ENCODE measurements at regions not wholly inside any gene's neighbourhood (a gene's known extent, or its start where the extent isn't known, plus 50 kb on each side); places are given as distances from the start of the nearest gene placed in this dataset.

DNA sequence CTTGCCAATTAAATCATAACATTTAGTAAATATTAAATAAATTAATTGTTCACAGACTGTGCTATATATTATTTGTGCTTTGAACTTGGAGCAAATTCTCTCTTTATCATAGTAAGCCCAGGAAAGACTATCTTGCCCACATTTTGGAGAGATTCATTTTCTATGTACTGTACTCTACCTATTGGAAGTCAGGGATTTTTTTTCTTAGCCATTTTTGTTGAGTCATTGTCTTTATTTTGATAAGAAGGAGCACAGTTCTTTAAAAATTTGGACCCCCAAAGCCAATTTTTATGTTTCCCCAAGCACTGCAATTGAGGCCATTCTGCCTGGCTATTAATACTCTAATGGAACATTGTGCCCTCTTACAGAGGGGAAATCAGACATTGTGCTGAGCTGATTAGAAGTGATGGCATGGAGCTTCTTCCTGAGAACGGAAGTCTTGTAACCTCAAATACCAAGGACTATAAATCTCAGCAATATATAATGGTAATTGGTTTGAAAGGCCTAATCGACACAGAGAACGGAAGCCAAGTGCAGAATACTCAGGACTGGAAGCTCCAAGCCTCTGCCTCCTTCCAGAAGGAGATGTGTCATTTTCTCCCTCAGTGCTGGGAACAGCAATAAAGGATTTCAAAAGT lies 188.8 kb upstream of the PAPPA start:
- no peak for FAIRE-seq

DNA sequence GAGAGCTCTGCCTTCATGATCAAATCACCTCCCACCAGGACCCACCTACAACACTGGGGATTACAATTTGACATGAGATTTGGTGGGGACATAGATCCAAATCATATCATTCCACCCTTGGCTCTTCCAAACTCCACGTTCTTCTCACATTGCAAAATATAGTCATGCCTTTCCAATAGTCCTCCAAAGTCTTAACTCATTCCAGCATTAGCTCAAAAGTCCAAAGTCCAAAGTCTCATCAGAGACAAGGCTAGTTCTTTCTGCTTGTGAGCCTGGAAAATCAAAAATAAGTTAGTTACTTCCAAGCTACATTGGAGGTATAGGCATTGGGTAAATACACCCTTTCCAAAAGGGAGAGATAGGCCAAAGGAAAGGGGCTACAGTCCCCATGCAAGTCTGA lies 186.9 kb upstream of the PAPPA start:
- FAIRE-seq = no peak

DNA sequence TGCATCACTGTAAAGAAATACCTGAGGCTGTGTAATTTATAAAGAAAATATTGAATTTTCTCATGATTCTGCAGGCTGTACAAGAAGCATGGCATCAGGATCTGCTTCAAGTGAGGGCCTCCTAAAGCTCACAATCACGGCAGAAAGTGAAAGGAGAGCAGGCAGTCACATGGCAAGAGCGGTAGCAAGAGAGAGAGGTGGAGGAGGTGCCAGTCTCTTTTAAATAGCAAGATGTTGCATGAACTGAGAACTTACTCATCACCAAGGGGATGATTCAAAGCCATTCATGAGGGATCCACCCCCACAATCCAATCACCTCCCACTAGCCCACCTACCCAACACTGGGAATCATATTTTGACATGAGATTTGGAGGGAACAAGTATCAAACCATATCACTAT lies 184.5 kb upstream of the PAPPA start:
- FAIRE-seq = no peak

DNA sequence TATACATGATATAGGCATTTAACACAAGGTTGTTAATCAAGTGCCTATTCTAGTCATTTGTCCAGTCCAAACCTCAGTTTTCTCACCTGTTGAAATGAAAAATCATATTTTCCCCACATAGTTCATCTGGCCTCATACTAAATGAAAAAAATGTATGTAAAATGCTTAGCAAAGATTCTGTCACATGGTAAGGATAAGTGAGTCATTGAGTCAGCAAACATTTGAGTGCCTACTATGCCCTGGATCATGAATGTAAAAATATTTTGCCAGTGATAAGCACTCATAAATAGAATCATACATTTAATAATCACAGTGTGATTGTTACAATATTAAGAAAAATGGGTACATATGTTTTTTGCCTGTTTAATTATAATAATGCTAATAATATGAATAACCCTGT lies 181.2 kb upstream of the PAPPA start:
- no peak for FAIRE-seq

GRCh38 chr9:115972843-115973595 lies 180.6 kb upstream of the PAPPA start:
- FAIRE-seq = no peak

DNA sequence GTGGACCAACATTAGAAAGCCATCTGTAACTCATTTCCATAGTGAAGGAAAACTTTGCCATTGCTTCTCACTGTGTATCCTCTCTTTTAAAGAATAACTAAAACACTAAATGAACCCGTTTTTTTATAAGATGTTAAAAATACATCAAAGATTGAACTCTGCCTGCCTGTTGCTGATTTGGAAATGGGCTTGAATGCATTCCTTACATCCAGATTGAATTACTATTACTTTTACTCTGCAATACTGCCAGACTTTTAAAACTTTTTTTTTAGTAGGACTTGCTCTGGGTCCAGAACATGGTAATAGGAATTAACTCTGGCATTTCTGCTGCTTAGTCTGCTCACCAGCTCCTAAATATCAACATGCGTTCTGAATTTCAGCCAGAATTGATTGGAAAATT lies 176.8 kb upstream of the PAPPA start:
- FAIRE-seq = no peak

DNA sequence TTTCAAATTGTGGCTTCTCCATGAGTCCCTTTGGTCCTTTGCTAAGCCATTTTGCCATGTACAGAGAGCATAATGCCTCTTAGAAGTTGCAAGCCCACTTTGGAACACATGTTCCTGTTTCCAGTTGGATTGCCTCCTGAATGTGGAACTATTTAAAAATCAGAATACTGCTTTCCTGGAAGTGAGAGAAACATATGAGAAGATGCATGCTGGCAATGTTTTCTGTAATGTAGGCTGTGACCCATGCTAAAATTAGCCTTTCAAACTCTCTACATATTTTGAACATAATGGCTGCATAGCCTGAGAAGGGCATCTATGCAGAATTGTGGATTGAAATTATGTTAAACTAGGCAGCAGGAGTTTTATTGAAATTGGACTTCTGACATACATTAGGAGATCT lies 175.5 kb upstream of the PAPPA start:
- FAIRE-seq = no peak

DNA sequence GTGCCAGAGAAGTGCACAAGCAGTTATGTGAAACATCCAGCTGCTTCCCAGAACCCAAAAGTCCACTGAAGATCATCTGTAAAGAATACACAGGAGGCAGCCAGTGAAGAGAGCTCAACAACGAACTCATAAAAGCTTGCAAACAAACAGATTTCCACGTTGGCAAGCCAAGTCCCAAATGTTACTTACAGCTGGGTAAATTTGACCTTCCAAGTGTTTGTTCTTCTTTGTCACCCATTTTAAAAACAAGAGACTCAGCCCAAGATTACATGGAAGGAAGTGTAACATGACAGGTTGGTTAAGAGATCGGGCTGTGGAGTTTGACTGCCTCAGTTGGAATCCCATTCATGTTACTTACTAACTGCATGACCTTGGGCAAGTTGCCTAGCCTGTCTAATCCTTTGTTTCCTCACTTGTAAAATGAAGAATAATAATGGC lies 174.9 kb upstream of the PAPPA start:
- no peak for FAIRE-seq

- FAIRE-seq = no peak
Measured at GRCh38 chr9:115980054-115980453, 173.5 kb upstream of the PAPPA start.

DNA sequence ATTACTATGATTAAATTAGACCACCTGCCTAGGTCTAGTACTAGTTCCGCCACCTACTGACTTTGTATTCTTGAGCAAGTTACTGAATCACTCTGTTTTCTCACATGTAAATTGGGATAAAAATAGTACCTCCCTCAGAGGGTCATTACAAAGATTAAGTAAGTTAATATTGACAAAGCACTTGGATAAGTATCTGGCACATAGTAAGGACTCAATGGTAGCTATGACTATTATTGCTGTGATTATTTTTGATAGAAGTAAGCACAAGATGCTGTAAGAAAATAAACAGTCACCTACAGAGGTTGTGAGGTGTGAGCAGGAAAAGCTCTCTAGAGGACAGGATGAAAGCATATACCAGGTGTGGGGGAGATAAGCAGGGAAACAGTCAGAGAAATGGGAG lies 173.1 kb upstream of the PAPPA start:
- FAIRE-seq = no peak

DNA sequence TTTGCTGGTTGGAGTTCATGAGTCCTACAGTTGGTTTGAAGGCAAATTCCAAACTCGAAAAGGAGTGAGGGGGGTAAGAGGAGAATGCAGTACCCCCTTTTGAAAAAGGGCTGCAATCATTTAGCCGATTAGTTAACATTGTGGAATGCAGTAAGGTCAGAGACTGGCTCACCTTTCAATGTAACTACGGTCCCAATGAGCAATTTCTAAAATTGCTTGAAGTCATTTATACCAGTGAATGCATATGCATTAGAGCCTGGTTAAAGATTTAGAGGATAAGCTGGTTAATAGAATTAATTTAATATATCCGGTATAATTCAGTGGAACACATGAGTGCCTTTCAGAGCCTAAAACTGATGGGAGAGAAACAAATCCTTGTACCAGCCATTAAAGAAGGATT lies 172.6 kb upstream of the PAPPA start:
- FAIRE-seq = no peak

DNA sequence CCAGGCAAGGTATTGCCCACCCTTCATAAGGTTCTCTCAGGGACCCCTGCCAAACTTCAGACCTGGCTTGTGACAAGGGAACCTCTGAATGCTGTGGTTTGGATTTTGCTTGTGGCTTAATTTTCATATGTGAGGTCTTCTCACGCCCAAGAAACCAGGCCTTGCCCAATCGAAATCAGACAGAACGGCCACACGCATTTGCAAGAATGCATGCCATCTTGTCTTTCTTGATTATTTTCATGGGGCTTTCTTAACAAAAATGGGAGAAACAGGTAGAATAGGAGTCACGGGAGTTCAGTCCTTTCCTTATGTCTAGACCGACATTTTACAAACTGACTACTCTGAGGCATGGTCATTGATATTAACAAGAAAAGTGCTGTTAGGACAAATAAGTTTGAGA lies 170.2 kb upstream of the PAPPA start:
- no peak for FAIRE-seq

DNA sequence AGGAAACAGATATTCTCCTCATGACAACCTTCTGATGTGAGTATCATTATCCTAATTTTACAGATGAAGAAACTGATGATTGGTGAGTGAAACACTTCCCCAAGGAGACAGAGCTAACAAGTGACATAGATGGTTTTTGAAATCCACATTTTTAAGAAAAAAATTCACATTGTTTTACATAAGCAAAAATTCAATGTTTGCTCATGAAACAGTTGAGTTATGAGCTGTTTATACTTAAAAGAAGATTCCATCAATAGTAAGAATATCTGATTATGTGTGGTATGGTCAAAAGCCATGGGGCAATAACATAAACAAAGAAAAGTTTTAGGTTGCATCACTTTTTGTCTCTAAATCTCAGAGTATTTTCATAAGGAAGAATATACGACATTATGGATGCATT lies 167.9 kb upstream of the PAPPA start:
- FAIRE-seq = no peak

DNA sequence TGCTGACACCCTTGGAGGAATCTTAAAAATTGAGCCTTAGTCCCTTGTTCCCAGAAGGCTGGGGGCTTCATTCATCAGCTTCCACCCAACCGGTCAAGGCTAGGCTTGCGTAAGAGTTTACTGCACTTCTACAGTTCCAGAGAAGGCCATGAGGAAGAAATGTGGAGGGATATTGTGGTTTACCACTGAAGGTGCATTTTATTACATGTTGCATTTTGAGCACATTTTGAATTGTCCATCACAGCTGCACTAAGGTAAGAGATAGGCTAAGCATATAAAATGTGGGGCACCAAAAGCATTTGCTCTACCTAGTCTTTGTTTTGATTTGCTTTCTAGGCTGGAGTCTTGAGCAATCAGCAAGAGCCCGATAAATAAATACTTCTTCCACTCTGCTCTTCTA lies 167.1 kb upstream of the PAPPA start:
- no peak for FAIRE-seq

GRCh38 chr9:115988701-115989100 lies 164.9 kb upstream of the PAPPA start:
- no peak for FAIRE-seq

DNA sequence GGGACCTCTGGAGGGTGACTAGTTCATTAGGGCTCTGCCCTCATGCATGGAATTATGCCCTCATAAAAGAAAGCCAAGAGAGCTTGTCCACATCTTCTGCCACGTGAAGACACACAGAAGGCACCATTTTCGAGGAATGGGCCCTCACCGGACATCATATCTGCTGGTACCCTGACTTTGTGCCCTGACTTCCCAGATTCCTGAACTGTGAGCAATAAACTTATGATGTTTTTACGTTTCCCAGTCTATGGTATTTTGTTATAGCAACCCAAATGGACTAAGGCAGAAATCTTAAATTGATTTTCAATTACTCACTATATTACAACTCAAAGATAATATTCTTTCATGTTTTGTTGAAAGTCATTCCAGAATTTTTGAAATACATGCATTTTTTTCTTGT lies 163.8 kb upstream of the PAPPA start:
- FAIRE-seq = no peak

DNA sequence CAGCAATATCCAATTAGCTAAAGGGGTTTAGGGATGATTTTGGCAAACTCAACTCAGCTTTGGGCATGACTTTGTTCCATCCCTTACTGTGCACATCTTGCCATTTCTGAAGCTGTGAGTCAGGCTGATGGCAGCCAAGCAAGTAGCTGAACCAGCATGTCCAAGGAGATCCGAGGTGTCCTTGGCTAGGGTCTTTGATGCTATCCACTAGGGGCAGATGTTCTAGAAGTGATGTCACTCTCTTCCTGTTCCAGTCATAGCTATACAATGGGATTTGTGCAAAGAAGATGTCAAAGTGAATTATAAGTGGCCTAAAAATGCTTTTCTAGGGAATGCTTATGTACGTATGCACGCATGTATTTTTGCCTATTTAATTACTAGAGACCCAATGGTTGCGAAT lies 160.8 kb upstream of the PAPPA start:
- FAIRE-seq = no peak

DNA sequence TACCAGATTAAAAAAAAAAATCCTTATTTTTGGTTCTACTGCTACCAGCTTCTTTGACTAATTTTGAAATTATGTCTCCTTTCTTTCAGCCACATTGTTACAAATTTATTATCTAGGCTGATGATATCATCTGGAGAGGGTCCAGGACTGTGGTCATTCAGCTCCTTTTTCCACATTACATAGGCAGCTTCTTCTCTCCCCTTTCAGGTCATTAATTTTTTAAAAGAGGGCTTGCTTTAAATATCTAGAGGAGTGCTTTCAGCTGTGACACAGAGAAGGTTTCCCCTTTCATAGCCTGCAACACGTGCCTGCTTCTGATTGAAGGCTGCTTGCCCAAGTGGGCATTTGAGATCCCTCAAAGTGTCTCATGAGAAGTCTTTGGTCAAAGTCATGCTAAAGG lies 155.7 kb upstream of the PAPPA start:
- FAIRE-seq = no peak

DNA sequence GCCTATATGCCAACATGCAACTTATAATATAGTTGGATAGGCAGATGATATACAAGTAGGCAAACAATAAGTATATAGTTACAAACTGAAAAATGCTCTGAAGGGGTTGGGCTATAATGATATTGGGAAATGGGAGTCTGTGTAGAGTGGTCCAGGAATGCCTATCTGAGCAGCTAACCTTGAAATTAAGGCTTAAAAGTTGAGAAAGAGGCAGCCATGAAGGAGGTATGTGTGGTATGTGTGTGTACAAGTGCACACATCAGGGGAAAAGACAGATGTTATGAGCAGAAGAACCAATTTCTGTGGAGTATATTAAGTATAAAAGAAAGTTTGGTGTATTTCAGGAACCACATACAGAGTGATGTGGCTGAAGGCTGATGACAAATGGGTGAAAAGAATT lies 154.9 kb upstream of the PAPPA start:
- FAIRE-seq = no peak

DNA sequence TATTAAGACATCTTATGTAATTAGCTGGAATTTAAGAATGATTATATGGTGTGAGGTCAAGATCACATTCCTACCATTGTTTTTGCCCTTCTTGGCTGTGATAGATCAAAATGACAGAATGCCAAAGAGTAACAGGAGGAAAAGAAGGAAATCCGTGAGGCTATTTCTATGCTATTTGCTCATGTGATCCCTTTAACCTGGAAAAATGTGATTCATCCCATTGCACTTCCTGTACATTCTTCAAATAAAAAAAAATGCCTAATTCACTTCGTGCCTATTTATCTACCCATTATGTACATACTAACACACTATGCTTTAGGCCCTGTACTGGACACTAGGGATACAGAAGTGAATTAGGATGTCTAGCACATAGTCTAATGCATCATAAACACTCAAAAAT lies 154.1 kb upstream of the PAPPA start:
- FAIRE-seq = no peak

DNA sequence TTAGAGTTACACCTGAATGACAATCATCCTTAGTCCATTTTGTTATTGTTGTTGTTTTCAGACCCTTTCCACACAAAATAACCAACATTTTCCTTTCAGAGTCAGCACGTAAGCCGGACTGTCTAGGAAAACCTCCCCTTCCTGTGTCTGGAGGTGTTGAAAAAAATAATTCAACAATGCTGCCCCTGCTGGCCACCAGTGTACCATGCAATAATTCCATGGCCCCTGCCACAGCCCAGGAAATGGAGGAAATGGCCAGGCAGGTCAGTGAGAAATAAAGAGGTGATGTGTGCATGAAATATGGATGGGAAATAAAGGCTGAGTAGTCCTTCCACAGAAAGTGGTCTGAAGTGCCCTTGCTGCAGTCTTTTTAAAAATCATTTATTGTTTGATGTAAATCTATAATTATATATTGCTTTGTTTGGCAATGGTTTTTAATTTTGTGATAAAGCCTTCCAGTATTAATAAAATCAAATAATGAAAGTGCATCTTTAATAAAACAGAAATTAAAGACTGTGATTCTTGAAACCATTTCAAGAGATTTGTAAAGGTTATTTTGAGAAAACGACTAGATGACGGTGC lies 152.8 kb upstream of the PAPPA start:
- no peak for FAIRE-seq

DNA sequence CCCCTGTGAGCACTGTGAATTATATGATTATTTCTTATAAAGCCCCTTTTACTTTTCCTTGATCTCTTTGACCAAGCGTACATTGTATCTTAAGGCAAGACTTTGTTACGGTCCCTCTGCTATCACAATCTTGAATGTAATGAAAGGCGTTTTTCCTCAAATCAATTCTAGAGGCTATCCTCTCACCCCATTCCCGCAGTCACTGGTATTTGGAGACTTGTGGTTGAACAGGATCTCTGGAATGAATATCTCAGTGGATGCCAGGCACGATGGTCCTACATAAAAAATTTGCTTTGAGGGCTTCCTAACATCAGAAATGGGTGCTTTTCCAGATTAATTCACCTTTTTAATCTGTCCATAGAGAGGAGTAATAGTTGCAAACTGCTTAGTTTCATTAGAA lies 151.4 kb upstream of the PAPPA start:
- no peak for FAIRE-seq

GRCh38 chr9:116002624-116003023 lies 151.0 kb upstream of the PAPPA start:
- FAIRE-seq = no peak

DNA sequence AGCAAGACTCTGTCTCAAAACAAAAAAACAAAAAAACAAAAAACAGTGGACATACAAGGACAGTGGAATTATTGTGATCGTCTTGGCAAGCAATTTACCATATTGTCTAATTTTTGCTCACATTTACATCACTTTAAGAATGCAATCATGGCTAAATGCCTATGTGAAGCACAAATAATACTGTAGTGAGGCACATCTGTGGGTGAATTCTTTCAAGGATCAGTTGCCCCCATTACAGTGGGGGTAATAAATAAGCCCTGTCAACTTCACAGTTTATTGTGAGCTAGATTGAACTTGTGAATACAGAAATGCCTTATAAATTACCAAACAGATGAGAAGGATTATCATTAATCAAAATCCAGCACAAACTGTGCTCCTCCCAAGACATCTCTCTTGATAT lies 150.2 kb upstream of the PAPPA start:
- no peak for FAIRE-seq

DNA sequence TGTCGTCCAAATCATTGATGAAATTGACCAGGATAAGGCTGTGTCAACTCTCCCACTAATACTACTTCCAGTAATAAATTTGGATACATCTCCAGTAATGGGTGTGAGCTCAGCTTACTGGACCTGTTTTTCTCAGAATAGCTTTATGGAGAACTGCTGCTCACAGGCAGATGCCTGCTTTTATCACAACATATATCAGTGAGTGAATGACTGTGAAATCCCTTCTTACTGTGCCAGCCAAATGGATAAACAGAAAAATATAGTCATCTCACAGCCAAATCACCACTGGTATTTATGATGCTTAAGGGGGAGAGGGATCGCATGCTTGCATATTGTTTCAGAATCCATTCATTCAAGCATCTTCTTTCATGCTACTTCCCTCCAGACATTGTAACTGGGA lies 148.4 kb upstream of the PAPPA start:
- FAIRE-seq = no peak

Data from endometrium (tissue), 2 donors.